Endothelial cell of umbilical vein (primary cell): ENCODE measurements at regions not wholly inside any gene's neighbourhood (a gene's known extent, or its start where the extent isn't known, plus 50 kb on each side); places are given as distances from the start of the nearest gene placed in this dataset.

Source experiments
- BruUV-seq: library from RNA; stranded (reverse); fragments of 400-500 nt; replicated peaks from 2 replicates; lab custom pipeline; 2021; lab: Mats Ljungman, UMichigan
- CTCF ChIA-PET: fragments of 300-600, 350-600 bp; sonication (Branson Sonifier 250); formaldehyde crosslinking; loops from one replicate; lab custom pipeline; 2021; ENCODE audit warnings: antibody characterized with exemption, inconsistent platforms; lab: Charles Lee
- POLR2A ChIA-PET: fragments of 300-600, 350-600 bp; sonication (Branson Sonifier 250); formaldehyde crosslinking; loops from one replicate; lab custom pipeline; 2021; ENCODE audit warnings: antibody characterized with exemption, inconsistent platforms; lab: Charles Lee
- DNase-seq: peaks from one replicate; pipeline ENCODE4 v3.0.0-alpha.2; 2011; ENCODE audit warnings: low read depth, low spot score
- FAIRE-seq: peaks from 2 replicates; lab custom pipeline; 2011; peaks lifted over from hg19 to GRCh38; lab: Jason Lieb, UNC
- H2AFZ ChIP-seq: 2 replicates; pipeline ENCODE4 v1.6.0; 2012; ENCODE audit warnings: low read depth, low read length, control low read depth, inconsistent platforms
- H3K27ac ChIP-seq: 2 replicates; pipeline ENCODE4 v1.5.1; 2011; ENCODE audit warnings: low read depth, mild to moderate bottlenecking, control low read depth, low read length, moderate library complexity; ENCODE audit not compliant: insufficient read depth
- H3K27me3 ChIP-seq, 2 experiments: 2 replicates each; pipeline versions ENCODE4 v1.6.0 to v1.6.1; 2011; ENCODE audit warnings: low read length in 2 of 2, mixed read lengths in 1 of 2; ENCODE audit not compliant: control insufficient read depth in 2 of 2, insufficient read depth in 2 of 2
- H3K36me3 ChIP-seq, 2 experiments: 2 replicates in 1 of 2; 3 replicates in 1 of 2; pipeline ENCODE4 v1.5.1; 2011; ENCODE audit warnings: low read length in 2 of 2, mild to moderate bottlenecking in 1 of 2, moderate library complexity in 1 of 2; ENCODE audit not compliant: control insufficient read depth in 2 of 2, insufficient read depth in 2 of 2; ENCODE audit errors: extremely low read depth in 1 of 2
- H3K4me1 ChIP-seq: 3 replicates; pipeline ENCODE4 v1.5.1; 2011; ENCODE audit warnings: mild to moderate bottlenecking, low read length; ENCODE audit not compliant: control insufficient read depth, insufficient read depth; ENCODE audit errors: extremely low read depth
- H3K4me2 ChIP-seq: 2 replicates; pipeline ENCODE4 v1.6.1; 2011; ENCODE audit warnings: low read length, control low read depth, mixed read lengths; ENCODE audit not compliant: insufficient read depth
- H3K4me3 ChIP-seq, 3 experiments: fragments of 200-600 bp in 1 of 3; sonication (generic), shearing (Covaris generic) in 1 of 3; replicated peaks in 1 of 3; 2 replicates each; pipeline ENCODE4 v1.5.1; 2011 to 2016; ENCODE audit warnings: control low read depth in 3 of 3, low read length in 3 of 3, mild to moderate bottlenecking in 2 of 3, inconsistent platforms in 1 of 3, low read depth in 1 of 3, moderate library complexity in 1 of 3; ENCODE audit not compliant: insufficient read depth in 1 of 3
- H3K79me2 ChIP-seq: 2 replicates; pipeline ENCODE4 v1.6.0; 2012; ENCODE audit warnings: low read length, inconsistent platforms; ENCODE audit not compliant: control insufficient read depth, insufficient read depth
- H3K9ac ChIP-seq: replicated peaks from 2 replicates; pipeline ENCODE3; 2011; ENCODE audit warnings: low read length, control low read depth; ENCODE audit not compliant: insufficient read depth; ENCODE audit errors: extremely low read depth
- H3K9me1 ChIP-seq: replicated peaks from 3 replicates; pipeline ENCODE4 v1.6.0; 2011; ENCODE audit warnings: mild to moderate bottlenecking, low read length; ENCODE audit not compliant: control insufficient read depth, insufficient read depth; ENCODE audit errors: extremely low read depth
- H3K9me3 ChIP-seq: replicated peaks from 2 replicates; pipeline ENCODE4 v1.5.1; 2012; ENCODE audit warnings: low read length, inconsistent platforms; ENCODE audit not compliant: control insufficient read depth, insufficient read depth
- H4K20me1 ChIP-seq: replicated peaks from 2 replicates; pipeline ENCODE3; 2011; ENCODE audit warnings: mild to moderate bottlenecking, low read length; ENCODE audit not compliant: control insufficient read depth, insufficient read depth; ENCODE audit errors: extremely low read depth
- CTCF ChIP-seq, 2 donors: IDR thresholded peaks; 1 replicate in 1 of 2; 2 replicates in 1 of 2; pipeline ENCODE4 v1.5.1; 2011; ENCODE audit warnings: low read length in 2 of 2, mild to moderate bottlenecking in 2 of 2, moderate library complexity in 2 of 2, control low read depth in 1 of 2, inconsistent platforms in 1 of 2, low read depth in 1 of 2; ENCODE audit not compliant: insufficient read depth in 1 of 2; ENCODE audit errors: extremely low read depth in 1 of 2
- EZH2 ChIP-seq: IDR thresholded peaks from 2 replicates; pipeline ENCODE4 v1.6.1; 2012; ENCODE audit warnings: borderline replicate concordance, low read depth, mild to moderate bottlenecking, moderate library complexity, low read length, inconsistent platforms; ENCODE audit not compliant: severe bottlenecking
- FOS ChIP-seq: IDR thresholded peaks from 2 replicates; pipeline ENCODE4 v1.6.1; 2011; ENCODE audit warnings: mild to moderate bottlenecking, low read length, moderate library complexity, borderline replicate concordance; ENCODE audit not compliant: insufficient read depth
- GATA2 ChIP-seq: IDR thresholded peaks from 2 replicates; pipeline ENCODE4 v1.7.0; 2011; ENCODE audit warnings: low read depth, mild to moderate bottlenecking, moderate library complexity, mixed read lengths, low read length; ENCODE audit not compliant: insufficient read length, insufficient read depth
- JUN ChIP-seq: IDR thresholded peaks from 2 replicates; pipeline ENCODE4 v1.6.1; 2011; ENCODE audit warnings: borderline replicate concordance, low read depth; ENCODE audit not compliant: insufficient read length, insufficient read depth
- MAX ChIP-seq: IDR thresholded peaks from 2 replicates; pipeline ENCODE4 v1.6.1; 2011; ENCODE audit not compliant: insufficient read depth, insufficient read length
- MYC ChIP-seq: IDR thresholded peaks from one replicate; pipeline ENCODE4 v1.6.1; 2011; ENCODE audit warnings: mild to moderate bottlenecking, low read depth, low read length
- POLR2A ChIP-seq: IDR thresholded peaks from 2 replicates; pipeline ENCODE4 v1.6.1; 2012; ENCODE audit warnings: low read depth, mild to moderate bottlenecking, control low read depth, low read length
- POLR2AphosphoS5 ChIP-seq: IDR thresholded peaks from 2 replicates; pipeline ENCODE4 v1.6.1; 2012; ENCODE audit warnings: low read depth, mild to moderate bottlenecking, control low read depth, low read length, moderate library complexity; ENCODE audit not compliant: insufficient read depth
- dilution Hi-C: fragments of 300-500 bp; cut with MboI; formaldehyde crosslinking; loops from one replicate; pipeline ENCODE4 v1.15.0; 2019; ENCODE audit warnings: low sequenced_read_pairs; ENCODE audit not compliant: extremely low pct_ligation_motif_present
- intact Hi-C: fragments of 100-400 bp; cut with micrococcal nuclease; formaldehyde crosslinking; loops from one replicate; pipeline ENCODE4 v1.10.0; 2022

- no peak overlapping the region for H3K27ac ChIP-seq
- no TSS peak for BruUV-seq
- CTCF ChIA-PET, result no interaction called here
- POLR2A ChIA-PET, result no interaction called here
- no peak overlapping the region for H2AFZ ChIP-seq
- H3K79me2 ChIP-seq, result no peaks in the 10 kb centered on the region
- TF ChIP-seq MYC, result no peak
- no peak for TF ChIP-seq MAX
- TF ChIP-seq GATA2, result no peak
- TF ChIP-seq EZH2, result no peak
- no peak for TF ChIP-seq POLR2A
- no peak overlapping the region for H3K4me2 ChIP-seq
- H3K27me3 ChIP-seq, result no peaks in the 10 kb centered on the region
- H3K4me3 ChIP-seq, result no peak overlapping the region
- DNase-seq (no peak), FAIRE-seq (no peak)
- H3K9me3 ChIP-seq, result no peaks in the 10 kb centered on the region
- no peaks in the 10 kb centered on the region for H3K9me1 ChIP-seq
- no peak overlapping the region for H3K9ac ChIP-seq
- no peaks in the 10 kb centered on the region for H4K20me1 ChIP-seq
- H3K36me3 ChIP-seq, result no peaks in the 10 kb centered on the region
- H3K4me1 ChIP-seq, result no peaks in the 10 kb centered on the region
- dilution Hi-C loops, result no loop called here
- intact Hi-C loops, result no loop called here
Observed at GRCh38 chr20:60238992-60239660, 280.9 kb downstream of the CDH26 start.

GRCh38 chr20:60239956-60240355 lies 281.7 kb downstream of the CDH26 start:
- no peaks in the 10 kb centered on the region for H3K79me2 ChIP-seq
- no peak overlapping the region for H3K4me3 ChIP-seq
- no peak for TF ChIP-seq POLR2A
- no peak for TF ChIP-seq EZH2
- no peak for TF ChIP-seq MYC
- TF ChIP-seq GATA2, result no peak
- no peak for TF ChIP-seq JUN
- TF ChIP-seq MAX, result no peak
- TF ChIP-seq CTCF (IDR thresholded peaks at IDR 0.05; ENCODE audit: extremely low read depth in 1 of 2, insufficient read depth in 1 of 2, low read depth in 1 of 2, low read length in 2 of 2), result no peak
- no peak for TF ChIP-seq FOS
- TF ChIP-seq POLR2AphosphoS5, result no peak
- dilution Hi-C loops (no loop called here), intact Hi-C loops (no loop called here)
- BruUV-seq, result no TSS peak
- no peaks in the 10 kb centered on the region for H3K27me3 ChIP-seq
- DNase-seq (no peak), FAIRE-seq (no peak)
- no peak overlapping the region for H3K27ac ChIP-seq
- H4K20me1 ChIP-seq, result no peaks in the 10 kb centered on the region
- CTCF ChIA-PET, result no interaction called here
- H3K9ac ChIP-seq, result no peak overlapping the region
- H2AFZ ChIP-seq, result no peak overlapping the region
- no peaks in the 10 kb centered on the region for H3K9me3 ChIP-seq
- H3K4me1 ChIP-seq, result no peaks in the 10 kb centered on the region
- no peaks in the 10 kb centered on the region for H3K9me1 ChIP-seq
- POLR2A ChIA-PET, result no interaction called here
- no peaks in the 10 kb centered on the region for H3K36me3 ChIP-seq
- no peak overlapping the region for H3K4me2 ChIP-seq
